T-helper 2 cell treated with Interferon-gamma antibody and Interleukin-4, amounts not matched to agents 100 ng/mL and 5 ng/mL, for 36 hours (primary cell): ENCODE measurements at regions not wholly inside any gene's neighbourhood (a gene's known extent, or its start where the extent isn't known, plus 50 kb on each side); places are given as distances from the start of the nearest gene placed in this dataset.
"Not testable (repeated sequence)": the region's sequence is repeated elsewhere in the genome, so short reads cannot be mapped to it uniquely, and the experiment has no call there.

ENCODE experiments used
- intact Hi-C: fragments of 100-400 bp; cut with micrococcal nuclease; formaldehyde crosslinking; loops from one replicate; pipeline ENCODE4 v1.15.1; 2023

GRCh38 chr14:62470935-62471334 lies 574.3 kb downstream of the KCNH5 start:
- intact Hi-C loops = no loop called here

- intact Hi-C loops = no loop called here
Observed at GRCh38 chr14:62491146-62491545, 554.1 kb downstream of the KCNH5 start.

- intact Hi-C loops = no loop called here
Observed at GRCh38 chr14:62497708-62498107, 547.5 kb downstream of the KCNH5 start.

GRCh38 chr14:62501021-62501750 lies 544.1 kb downstream of the KCNH5 start:
- intact Hi-C loops = no loop called here

- intact Hi-C loops = no loop called here
Observed at GRCh38 chr14:62505045-62505444, 540.2 kb downstream of the KCNH5 start.

- intact Hi-C loops = not testable (repeated sequence)
Observed at GRCh38 chr14:62521309-62521708, 523.9 kb downstream of the KCNH5 start.

- intact Hi-C loops = no loop called here
Observed at GRCh38 chr14:62528296-62528695, 517.0 kb downstream of the KCNH5 start.

- intact Hi-C loops = no loop called here
Observed at GRCh38 chr14:62532181-62532580, 513.1 kb downstream of the KCNH5 start.

GRCh38 chr14:62546862-62547474 lies 498.3 kb downstream of the KCNH5 start:
- intact Hi-C loops = no loop called here

- intact Hi-C loops = no loop called here
Observed at GRCh38 chr14:62557416-62557815, 487.8 kb downstream of the KCNH5 start.

GRCh38 chr14:62558451-62558850 lies 486.8 kb downstream of the KCNH5 start:
- intact Hi-C loops = no loop called here

- intact Hi-C loops = no loop called here
Observed at GRCh38 chr14:62585247-62585646, 460.0 kb downstream of the KCNH5 start.

- intact Hi-C loops = no loop called here
Observed at GRCh38 chr14:62592877-62593276, 452.4 kb downstream of the KCNH5 start.

- intact Hi-C loops = no loop called here
Observed at GRCh38 chr14:62597143-62597542, 448.1 kb downstream of the KCNH5 start.

GRCh38 chr14:62599616-62600385 lies 445.5 kb downstream of the KCNH5 start:
- intact Hi-C loops = no loop called here

- intact Hi-C loops = no loop called here
Observed at GRCh38 chr14:62602712-62603111, 442.5 kb downstream of the KCNH5 start.

- intact Hi-C loops = no loop called here
Observed at GRCh38 chr14:62604524-62604923, 440.7 kb downstream of the KCNH5 start.

GRCh38 chr14:62614122-62614521 lies 431.1 kb downstream of the KCNH5 start:
- intact Hi-C loops = no loop called here

GRCh38 chr14:62616668-62617067 lies 428.6 kb downstream of the KCNH5 start:
- intact Hi-C loops = no loop called here

- intact Hi-C loops = no loop called here
Observed at GRCh38 chr14:62626416-62626815, 418.8 kb downstream of the KCNH5 start.

- intact Hi-C loops = no loop called here
Observed at GRCh38 chr14:62629176-62629725, 416.0 kb downstream of the KCNH5 start.

- intact Hi-C loops = no loop called here
Observed at GRCh38 chr14:62631176-62631575, 414.1 kb downstream of the KCNH5 start.
